Stimulated activated CD8-positive, alpha-beta memory T cell treated with anti-CD3 and anti-CD28 coated beads, Interleukin-12 subunit alpha, Interleukin-12 subunit beta, amount 100 ng/mL, for 1 hour (primary cell): ENCODE measurements at regions not wholly inside any gene's neighbourhood (a gene's known extent, or its start where the extent isn't known, plus 50 kb on each side); places are given as distances from the start of the nearest gene placed in this dataset.
"Not testable (repeated sequence)": the region's sequence is repeated elsewhere in the genome, so short reads cannot be mapped to it uniquely, and the experiment has no call there.

Experiments used
- DNase-seq: peaks from one replicate; pipeline ENCODE4 v3.0.0-alpha.2; 2020; ENCODE audit warnings: low read depth

DNA sequence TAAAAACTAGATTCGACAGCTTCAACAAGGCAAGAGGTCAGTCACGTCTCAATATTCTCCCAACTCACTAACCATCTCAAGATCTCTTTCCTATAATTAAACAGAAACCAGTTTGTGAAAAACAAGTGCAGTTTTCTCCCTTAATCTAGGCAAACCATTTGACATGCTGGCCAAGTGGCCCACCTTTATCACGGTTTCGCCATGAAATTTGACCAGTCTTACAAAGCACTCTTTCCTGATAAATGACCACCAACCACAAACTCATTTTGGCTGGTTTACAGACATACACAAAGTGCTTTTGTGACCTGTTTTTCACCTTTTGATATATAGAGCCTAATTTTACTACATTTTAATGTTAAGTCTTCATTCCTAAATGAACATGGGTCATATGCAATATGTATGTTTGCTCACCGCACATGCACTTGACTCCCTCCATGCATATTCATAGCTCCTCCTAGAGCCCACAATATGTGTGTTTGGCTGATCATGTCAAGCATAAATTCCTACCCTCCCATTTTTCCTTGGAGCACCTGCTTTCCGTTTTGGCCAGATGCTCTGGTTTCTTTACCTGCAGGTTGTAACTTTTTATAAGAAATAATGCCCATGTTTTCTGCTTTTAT lies 385.1 kb downstream of the RAD51AP2 start:
- no peak for DNase-seq

DNA sequence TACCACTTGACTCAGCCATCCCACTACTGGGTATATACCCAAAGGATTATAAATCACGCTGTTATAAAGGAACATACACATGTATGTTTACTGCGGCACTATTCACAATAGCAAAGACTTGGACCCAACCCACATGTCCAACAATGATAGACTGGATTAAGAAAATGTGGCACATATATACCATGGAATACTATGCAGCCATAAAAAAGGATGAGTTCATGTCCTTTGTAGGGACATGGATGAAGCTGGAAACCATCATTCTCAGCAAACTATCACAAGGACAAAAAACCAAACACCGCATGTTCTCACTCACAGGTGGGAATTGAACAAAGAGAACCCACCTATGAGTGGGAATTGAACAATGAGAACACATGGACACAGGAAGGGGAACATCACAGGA lies 387.6 kb downstream of the RAD51AP2 start:
- DNase-seq, result not testable (repeated sequence)

DNA sequence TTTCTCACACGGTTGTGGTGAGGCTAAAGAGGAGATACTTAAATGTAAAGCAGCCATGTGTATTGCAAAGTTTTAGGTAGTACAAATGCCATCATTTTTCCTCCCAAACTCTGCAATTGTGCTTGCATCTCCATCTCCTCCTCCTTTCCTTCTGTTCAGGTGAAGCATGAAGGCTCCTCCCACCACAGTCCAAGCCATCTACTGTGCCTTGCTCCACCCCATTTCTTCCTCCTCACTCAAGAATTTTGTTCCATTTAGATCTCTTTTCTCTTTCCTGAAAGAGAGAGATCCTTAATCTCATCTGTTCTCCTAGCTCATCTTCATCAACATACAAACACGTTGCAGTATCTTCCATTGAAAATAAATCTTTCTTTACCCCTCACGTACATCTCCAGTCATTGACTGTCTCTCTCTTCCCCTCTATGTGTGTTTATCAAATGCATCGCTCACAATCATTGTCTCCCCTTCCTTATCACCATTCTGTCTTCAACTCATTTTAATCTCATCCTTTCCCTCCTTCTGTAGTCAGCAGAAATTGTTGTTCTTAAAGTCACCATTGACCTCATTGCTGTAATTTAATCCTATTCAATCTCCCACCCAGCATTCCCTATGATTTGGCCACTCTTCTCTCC lies 392.1 kb downstream of the RAD51AP2 start:
- no peak for DNase-seq

DNA sequence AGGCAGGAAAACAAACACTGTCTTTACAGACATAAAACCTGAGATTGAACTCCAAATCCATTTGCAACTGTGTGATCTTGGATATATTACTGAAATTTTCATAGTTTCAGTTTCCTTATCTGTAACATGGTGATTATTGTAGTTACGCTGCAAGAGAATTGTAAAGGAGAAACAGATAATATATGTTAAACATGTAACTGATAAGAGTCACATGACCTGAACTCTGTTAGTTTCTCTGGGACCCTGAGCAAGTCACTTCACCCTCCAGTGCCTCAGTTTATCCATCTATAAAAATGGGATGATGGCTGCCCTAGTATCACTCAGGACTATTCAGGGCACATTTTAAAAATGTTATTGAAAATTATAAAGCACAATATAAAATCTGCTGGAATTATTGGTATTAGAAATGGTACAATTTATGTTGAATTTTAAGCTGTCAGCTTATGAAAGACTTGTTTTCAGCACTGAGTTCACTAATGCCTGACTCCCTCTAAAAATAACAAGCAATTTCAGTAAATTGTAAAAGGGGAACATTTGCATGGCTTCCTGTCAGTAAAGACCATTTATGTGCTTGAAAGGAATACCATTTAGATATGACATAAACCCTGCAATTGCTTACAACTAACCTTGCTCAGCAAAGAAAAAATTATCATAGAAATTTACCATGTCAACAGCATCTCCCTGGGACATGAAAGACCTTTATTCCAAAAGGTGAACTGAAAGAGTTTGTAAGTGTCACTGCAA lies 393.5 kb downstream of the RAD51AP2 start:
- no peak for DNase-seq

DNA sequence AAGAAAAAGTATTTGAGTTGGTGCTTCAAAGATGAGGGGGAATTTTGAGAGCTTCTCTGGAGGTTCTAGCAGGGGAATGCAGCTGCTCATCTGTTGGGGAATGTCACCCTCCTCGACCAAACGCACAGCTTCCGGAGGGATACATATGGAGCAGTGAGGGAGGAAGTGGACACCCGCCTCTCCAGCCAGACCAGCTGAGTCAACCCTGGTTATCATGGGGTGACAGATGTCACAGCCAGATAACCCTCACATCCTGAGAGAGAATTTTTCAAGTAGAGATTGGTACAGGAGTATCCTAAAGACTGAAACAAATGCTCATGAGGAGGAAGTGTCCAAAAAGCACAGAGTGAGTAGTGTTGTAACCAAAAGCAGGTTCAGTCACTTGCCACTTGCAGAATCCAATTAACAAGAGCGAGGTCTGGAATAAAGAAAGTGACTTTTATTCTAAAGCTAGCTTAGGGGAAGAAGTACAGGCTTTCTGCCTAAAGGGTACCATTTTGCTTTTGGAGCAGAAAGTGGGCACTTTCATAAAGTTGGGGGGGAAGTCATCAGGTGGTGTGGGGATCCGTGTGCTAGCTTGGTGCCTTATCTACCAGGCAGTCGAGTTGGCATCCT lies 395.2 kb downstream of the RAD51AP2 start:
- no peak for DNase-seq

DNA sequence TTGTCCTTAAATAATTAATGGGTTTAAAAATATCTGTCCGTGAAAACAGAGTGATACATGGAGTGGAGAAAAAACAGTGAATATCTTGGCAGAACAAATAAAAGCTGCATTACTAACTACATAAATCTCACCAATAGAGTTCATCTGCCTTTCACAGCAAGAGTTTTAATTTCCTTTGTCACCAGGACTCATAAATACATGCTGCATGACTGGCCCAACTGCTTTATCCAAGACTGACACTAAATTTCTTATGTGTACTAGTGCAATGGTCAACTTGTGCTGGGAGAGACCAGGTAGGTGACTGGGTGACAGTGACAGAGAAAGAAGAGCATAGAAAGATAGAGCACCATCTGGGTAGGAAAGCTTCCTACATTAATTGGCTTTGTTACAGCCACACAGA lies 402.8 kb downstream of the RAD51AP2 start:
- no peak for DNase-seq

DNA sequence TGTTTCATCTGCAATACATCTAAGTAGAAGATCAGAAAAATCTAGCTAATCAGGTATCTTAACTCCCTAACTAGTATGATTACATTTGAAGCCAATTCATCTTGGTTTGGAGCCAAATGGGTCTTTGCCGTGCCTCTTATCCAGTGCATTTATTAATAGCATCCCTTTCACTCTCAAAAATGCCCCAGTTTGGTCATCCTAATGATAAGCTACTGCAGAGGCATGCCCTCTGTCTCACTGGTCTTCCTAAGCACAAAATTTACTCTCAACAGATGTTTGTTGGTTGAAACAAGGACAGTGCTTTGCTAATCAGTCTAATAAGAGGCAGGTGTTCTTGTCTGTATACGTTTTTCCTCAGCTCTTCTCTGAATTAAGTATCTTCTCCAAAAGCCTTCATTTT lies 403.2 kb downstream of the RAD51AP2 start:
- no peak for DNase-seq

DNA sequence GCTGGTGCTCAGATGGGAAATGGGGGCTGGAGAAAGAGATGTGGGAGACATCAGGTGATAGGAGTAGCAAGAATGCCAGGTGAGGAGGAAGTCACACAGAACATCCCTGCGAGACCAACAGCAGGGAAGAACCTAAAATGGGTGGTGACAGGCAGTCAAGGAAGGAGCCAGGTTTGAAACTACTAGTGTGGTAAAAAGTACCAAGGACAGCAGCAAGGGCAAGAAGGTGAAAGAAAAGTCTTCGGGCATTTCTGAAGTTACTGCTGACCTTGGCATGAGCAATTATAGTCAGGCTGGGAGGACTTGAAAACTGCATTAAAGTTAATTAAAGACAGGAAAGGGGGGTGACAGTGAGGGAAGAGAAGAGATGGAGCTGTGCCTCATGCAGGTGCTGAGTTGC lies 410.4 kb downstream of the RAD51AP2 start:
- DNase-seq, result no peak

DNA sequence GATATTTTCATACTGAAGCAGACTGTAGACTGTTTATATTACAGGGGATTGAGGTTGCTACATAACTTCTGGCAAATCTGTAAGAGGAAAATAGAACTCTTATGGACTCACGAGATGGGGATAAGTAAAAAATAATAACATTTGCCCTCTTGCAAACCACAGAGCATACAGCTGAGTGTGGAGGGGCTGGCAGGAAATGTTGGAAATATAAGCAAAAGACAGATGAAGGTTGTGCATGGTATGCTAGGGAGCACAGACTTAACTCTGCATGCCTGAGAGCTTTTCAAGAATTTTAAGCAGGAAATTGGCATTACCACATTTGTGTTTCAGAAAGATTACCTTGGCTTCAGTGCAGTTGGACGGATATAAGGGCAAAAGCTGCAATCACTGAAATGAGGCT lies 411.1 kb downstream of the RAD51AP2 start:
- no peak for DNase-seq

DNA sequence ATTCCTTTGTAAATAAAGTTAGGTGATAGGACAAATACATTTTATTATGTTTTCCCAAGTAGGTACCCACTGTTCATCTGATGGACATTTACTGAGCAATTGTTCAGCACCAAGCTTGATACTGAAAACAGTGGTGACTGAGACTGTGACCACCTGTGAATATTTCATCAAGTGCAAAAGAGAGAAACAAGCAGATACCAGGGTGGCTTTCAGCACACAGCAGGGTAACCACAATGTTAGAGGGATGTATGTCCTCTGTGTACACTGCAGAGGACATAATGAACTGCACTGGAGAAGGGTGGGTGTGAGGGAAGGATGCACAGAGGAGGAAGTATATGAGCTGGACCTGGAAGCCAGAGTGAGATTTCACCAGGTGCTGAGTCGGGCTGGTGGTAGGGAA lies 411.8 kb downstream of the RAD51AP2 start:
- DNase-seq, result no peak

DNA sequence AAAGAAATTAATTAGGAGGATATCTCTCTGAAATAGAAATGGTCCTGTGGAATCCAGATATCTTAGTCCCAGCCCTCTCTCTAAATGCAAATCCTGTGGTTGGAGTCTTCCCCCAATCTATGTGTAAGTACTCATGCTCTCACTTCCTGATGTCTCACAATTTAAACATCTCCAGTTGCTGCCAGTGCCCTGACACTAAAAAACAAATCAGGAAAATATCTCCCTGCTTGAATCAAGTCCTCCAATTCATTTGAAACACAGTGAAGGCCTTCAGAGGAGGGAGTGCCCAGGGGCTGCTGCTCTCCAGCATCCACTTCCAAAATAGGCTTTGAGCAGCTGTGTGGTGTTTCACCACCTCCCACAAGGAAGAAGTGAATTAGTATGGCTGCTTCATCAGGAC lies 413.8 kb downstream of the RAD51AP2 start:
- no peak for DNase-seq

DNA sequence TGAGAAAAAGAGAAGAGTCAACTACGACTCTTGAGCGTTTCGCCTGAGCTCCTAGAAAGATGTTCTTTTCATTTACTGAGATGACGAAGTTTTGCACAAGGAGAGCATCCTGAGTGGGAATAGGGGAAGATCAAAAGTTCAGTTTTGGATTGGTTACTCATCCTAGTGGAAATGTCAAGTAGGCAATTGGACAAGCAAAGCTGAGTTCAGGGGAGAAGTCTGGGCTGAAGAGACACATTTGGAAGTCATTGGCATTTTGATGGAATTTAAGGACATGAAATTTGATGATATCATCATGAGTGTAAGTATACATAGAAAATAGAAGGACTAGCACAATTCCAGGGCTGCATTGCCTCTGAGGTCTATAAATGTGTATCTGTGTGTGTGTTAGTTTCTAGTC lies 416.6 kb downstream of the RAD51AP2 start:
- DNase-seq, result no peak

DNA sequence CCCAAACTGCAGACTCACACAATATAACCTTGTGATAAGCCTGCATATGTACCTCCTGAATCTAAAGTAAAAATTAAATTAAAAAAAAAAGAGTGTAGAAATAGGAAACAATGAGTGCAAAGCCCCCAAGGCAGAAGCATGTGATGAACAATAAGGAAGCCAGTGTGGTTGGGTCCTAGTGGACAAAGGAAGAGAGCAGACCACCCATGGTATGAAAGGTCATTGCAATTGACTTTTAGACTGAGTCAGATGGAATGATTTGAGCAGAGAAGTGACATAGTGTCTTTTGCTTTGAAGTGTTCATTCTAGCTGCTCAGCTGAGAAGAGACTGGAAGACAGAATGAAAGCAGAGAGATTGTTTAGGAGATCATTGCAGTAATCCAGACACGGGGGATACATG lies 417.1 kb downstream of the RAD51AP2 start:
- no peak for DNase-seq

DNA sequence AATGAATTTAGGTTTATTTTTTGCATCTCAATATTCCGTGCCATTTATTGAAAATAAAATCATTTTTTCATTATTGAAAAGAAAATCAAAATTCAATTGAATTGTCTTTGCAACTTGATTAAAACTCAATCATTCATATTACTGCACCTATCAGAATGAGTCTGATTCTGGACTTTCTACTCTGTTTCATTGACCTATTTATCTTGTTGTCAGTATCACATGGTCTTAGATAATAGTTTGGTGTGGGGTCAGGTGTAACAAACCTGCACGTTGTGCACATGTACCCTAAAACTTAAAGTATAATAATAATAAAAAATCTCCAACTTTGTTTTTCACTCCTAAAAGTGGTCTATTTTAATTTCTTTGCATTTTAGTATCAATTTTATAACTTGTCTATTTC lies 422.9 kb downstream of the RAD51AP2 start:
- no peak for DNase-seq

DNA sequence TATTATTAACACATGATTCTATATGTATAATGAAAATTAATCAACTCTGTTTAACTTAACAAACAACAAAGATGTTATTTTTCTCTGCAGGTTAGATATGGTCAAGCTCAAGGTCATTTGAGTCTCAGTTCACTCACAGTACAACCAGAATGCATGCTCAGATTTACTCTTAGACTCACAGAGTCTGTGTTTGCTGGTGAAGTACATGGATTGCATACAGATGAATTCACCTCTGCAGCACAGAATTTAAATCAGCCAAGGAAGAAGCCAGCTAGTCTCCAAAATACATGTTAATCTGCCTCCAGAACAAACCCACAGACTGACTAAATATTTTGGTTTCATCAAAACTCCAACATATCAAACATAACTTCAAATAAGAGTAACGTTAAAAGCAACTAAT lies 424.5 kb downstream of the RAD51AP2 start:
- DNase-seq, result no peak

DNA sequence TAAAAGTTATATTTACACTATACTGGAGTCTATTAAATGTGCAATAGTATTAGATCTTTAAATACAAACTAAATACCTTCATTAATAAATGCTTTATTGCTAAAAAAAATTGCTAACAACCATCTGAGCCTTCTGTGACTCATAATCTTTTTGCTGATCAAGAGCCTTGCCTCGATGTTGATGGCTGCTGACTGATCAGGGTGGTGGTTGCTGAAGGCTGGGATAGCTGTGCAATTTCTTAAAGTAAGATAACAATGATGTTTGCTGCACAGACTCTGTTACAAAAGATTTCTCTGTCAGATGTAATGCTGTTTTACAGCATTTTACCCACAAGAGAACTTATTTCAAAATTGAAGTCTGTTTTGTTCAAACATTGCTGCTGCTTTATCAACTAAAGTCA lies 421.4 kb upstream of the CYRIA start:
- no peak for DNase-seq

DNA sequence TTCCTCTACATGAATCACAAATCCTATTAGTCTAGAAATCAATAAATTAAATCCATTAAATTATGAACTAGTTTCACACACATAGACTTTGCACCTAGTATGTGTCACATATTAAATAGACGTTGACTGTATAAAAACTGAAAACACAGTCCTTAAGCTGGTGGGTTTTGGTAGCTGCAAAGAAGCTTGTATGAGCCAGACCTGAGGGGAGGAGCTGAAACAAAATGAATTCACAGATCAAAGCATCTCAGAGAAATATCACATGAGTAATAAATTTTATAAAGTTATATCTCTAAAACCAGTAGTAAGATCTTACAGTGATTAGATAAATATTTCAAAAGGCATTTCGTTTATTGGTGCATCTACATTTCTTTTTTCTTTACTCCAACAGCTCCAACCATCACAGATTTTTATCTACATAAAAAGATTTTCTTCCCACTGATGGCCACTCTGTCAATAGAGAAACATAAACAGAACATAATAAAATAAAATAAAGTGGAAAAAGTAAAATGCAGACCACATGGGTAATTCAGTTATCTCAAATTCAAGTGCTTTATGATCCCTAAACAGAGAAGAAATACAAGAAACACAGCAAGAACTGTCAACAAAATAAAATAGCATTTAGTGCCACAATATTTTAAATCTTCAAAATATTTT lies 420.0 kb upstream of the CYRIA start:
- no peak for DNase-seq

DNA sequence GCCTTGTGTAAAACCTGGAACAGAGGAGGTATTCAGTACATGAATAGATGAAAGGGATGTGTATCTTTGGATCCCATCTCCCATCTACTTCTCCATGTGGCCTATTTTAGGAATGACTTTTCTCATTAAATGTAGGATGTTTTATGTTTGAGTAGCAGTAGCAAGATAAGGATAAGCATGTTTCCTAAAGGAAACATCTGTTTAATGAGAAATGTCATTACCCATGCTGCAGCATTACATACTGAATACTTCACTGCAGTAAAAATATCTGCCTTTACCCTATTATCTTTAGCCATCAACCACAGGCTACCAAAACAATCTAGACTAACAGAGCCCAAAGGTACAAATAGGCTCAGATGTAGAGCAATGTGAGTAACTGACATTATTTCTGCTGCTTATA lies 419.2 kb upstream of the CYRIA start:
- no peak for DNase-seq

DNA sequence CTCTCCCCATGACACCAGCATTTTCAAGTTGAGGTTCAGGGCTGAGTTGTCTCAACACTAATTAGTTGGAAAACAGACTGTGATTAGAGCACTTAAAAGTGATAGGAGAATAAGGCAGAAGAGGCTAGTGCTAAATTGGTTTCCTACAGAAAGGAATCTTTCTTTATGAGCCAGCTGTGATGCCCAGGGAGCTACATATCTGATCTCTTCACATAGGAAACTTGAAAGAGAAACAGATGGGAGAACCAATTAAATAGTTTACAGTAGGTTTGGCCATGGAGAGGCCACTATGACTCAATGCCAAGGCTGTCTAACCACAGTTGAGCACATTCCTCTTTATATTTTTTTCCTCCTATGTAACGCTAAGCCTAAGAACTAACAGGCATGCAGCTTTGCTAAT lies 418.3 kb upstream of the CYRIA start:
- DNase-seq, result no peak

DNA sequence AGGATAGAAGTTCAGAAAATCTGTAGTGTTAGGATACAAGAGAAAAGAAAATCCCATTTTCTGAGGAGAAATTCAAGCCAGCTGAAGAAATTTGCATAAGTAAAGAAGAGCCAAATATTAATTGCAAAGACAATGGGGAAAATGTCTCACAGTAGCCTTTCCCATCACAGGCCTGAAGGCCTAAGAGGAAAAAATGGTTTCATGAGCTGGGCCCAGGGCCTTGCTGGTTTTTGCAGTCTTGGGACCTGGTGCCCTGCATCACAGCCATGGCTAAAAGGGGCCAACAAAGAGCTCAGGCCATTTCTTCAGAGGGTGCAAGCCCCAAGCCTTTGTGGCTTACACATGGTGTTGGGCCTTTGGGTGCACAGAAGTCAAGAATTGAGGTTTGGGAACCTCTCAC lies 413.6 kb upstream of the CYRIA start:
- DNase-seq, result no peak

DNA sequence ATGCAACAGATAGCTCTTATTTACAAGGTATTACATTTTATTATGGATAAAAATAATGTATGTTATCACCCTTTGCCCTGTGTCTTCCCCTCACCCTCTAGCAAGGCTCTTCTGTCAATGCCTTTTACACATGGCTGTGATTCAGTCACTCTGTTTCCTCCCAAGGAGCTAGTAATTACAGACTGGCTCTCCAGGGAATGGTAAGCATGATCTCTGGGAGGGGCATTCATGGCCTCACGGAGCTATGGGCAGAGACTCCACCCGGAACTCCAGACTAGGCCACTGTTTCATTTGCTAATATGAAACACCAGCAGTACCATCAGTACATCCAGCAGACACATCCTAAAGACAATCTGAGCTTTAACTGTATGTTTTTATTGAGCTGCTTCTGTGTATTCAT lies 410.9 kb upstream of the CYRIA start:
- DNase-seq, result no peak

DNA sequence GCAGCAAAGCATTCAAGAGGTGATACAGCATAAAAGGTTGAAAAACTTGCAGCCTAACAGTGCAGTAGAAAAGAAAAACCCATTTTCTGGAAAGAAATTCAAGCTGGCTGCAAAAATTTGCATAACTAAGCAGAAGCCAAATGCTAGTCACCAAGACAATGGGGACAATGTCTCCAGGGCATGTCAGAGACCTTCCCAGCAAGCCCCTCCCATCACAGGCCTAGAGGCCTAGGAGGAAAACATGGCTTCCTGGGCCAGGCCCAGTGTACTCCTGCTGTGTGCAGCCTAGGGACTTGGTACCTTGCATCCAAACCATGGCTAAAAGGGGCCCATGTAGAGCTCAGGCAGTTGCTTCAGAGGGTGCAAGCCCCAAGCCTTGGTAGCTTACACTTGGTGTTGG lies 405.1 kb upstream of the CYRIA start:
- DNase-seq, result no peak

DNA sequence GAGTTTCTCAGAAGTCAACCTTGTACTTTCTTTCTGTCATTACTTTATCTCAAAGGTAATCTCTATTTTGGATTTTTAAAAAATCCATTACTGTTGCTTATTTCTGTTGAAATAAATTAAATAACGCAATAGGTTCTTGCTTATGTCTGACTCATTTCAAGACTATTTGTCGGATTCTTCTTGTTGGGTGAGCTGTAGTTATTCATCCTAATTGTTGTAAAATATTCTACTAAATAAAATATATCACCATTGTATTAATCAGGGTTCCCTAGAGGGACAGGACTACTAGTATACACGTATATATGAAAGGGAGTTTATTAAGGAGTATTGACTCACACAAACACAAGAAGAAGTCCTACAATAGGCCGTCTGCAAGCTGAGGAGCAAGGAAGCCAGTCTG lies 403.9 kb upstream of the CYRIA start:
- DNase-seq, result no peak
